ENCODE measurements at regions not wholly inside any gene's neighbourhood (a gene's known extent, or its start where the extent isn't known, plus 50 kb on each side); places are given as distances from the start of the nearest gene placed in this dataset.

GRCh38 chr1:38424677-38425076, 378.1 kb upstream of the POU3F1 start:
- 70 to 80% methylated on average over 2 of the region's 2 CpGs for WGBS, 2 donors
- no peaks in the 10 kb centered on the region for H3K36me3 ChIP-seq

GRCh38 chr1:38420666-38421065, 374.1 kb upstream of the POU3F1 start:
- no peak for TF ChIP-seq POLR2A (IDR thresholded peaks at IDR 0.05)
- no peak for TF ChIP-seq CTCF (IDR thresholded peaks at IDR 0.05)
- Histone ChIP-seq H3K4me1 (no peaks in the 10 kb centered on the region), H3K27ac (no peak overlapping the region), H3K9me3 (no peaks in the 10 kb centered on the region), H3K27me3 (peaks cover 0 to 7% (median 0%) of the 10 kb centered on the region in 4 donors), H3K36me3 (no peaks in the 10 kb centered on the region), H3K4me3 (no peak overlapping the region)
- whole genome bisulfite sequencing, 2 donors = 72 to 75% methylated on average over 4 of the region's 4 CpGs
- DNase-seq = no peak
- intact Hi-C loops (cut with DNase I) = no loop called here

More at GRCh38 chr1:38424677-38425076, 378.1 kb upstream of the POU3F1 start:
- no peak for DNase-seq
- H3K9me3 ChIP-seq = no peaks in the 10 kb centered on the region
- H3K27me3 ChIP-seq = peaks cover 0 to 7% (median 0%) of the 10 kb centered on the region in 4 donors
- H3K27ac ChIP-seq = no peak overlapping the region
- intact Hi-C loops (cut with DNase I) = no loop called here
- no peak overlapping the region for H3K4me3 ChIP-seq
- H3K4me1 ChIP-seq = no peaks in the 10 kb centered on the region
- no peak for TF ChIP-seq CTCF (IDR thresholded peaks at IDR 0.05)
- TF ChIP-seq POLR2A (IDR thresholded peaks at IDR 0.05) = no peak

- H3K27ac ChIP-seq = no peak overlapping the region
- intact Hi-C loops (cut with DNase I) = no loop called here
- no peaks in the 10 kb centered on the region for H3K9me3 ChIP-seq
- no peak for DNase-seq
- no peak overlapping the region for H3K4me3 ChIP-seq
- WGBS, 2 donors = 68 to 72% methylated on average over 9 of the region's 9 CpGs
- no peaks in the 10 kb centered on the region for H3K36me3 ChIP-seq
- no peak for TF ChIP-seq POLR2A (IDR thresholded peaks at IDR 0.05)
- no peak for TF ChIP-seq CTCF (IDR thresholded peaks at IDR 0.05)
- no peaks in the 10 kb centered on the region for H3K4me1 ChIP-seq
- peaks cover 0 to 7% (median 0%) of the 10 kb centered on the region in 4 donors for H3K27me3 ChIP-seq
Observed at GRCh38 chr1:38418195-38419030, 371.8 kb upstream of the POU3F1 start.

GRCh38 chr1:38403667-38404066, 357.1 kb upstream of the POU3F1 start:
- no peaks in the 10 kb centered on the region for H3K4me1 ChIP-seq
- no peak for DNase-seq
- WGBS, 2 donors = 93 to 100% methylated on average over 1 to 2 of the region's 2 CpGs
- peaks cover 0 to 15% (median 0%) of the 10 kb centered on the region in 3 donors for H3K9me3 ChIP-seq
- H3K4me3 ChIP-seq = no peak overlapping the region
- no peaks in the 10 kb centered on the region for H3K27me3 ChIP-seq
- intact Hi-C loops (cut with DNase I) = no loop called here
- H3K36me3 ChIP-seq = no peaks in the 10 kb centered on the region
- no peak overlapping the region for H3K27ac ChIP-seq
- no peak for TF ChIP-seq POLR2A (IDR thresholded peaks at IDR 0.05)
- TF ChIP-seq CTCF (IDR thresholded peaks at IDR 0.05) = no peak

GRCh38 chr1:38402230-38402815, 355.7 kb upstream of the POU3F1 start:
- intact Hi-C loops (cut with DNase I) = no loop called here
- Histone ChIP-seq H3K4me1 (no peaks in the 10 kb centered on the region), H3K27ac (no peak overlapping the region), H3K27me3 (no peaks in the 10 kb centered on the region), H3K9me3 (peaks cover 0 to 15% (median 0%) of the 10 kb centered on the region in 3 donors), H3K4me3 (no peak overlapping the region), H3K36me3 (no peaks in the 10 kb centered on the region)
- TF ChIP-seq CTCF (IDR thresholded peaks at IDR 0.05) (no peak), POLR2A (IDR thresholded peaks at IDR 0.05) (no peak)
- 32 to 51% methylated on average over 2 of the region's 2 CpGs for WGBS, 2 donors
- no peak for DNase-seq
